Endothelial cell of hepatic sinusoid (primary cell): ENCODE measurements at regions not wholly inside any gene's neighbourhood (a gene's known extent, or its start where the extent isn't known, plus 50 kb on each side); places are given as distances from the start of the nearest gene placed in this dataset.

Experiments
- in situ Hi-C: cut with HindIII; loops from 2 replicates; pipeline ENCODE4 v1.10.0; 2017; ENCODE audit warnings: low sequenced_read_pairs

GRCh38 chr1:82565546-82565945 lies 764.8 kb downstream of the ADGRL2 start:
- in situ Hi-C loops: no loop called here

- in situ Hi-C loops: no loop called here
Measured at GRCh38 chr1:82565146-82565545, 764.4 kb downstream of the ADGRL2 start.

- in situ Hi-C loops: no loop called here
Measured at GRCh38 chr1:82564333-82564732, 763.6 kb downstream of the ADGRL2 start.

GRCh38 chr1:82562448-82562847 lies 761.7 kb downstream of the ADGRL2 start:
- in situ Hi-C loops: no loop called here

- in situ Hi-C loops: no loop called here
Measured at GRCh38 chr1:82560566-82560965, 759.8 kb downstream of the ADGRL2 start.

GRCh38 chr1:82555501-82555900 lies 754.8 kb downstream of the ADGRL2 start:
- in situ Hi-C loops: no loop called here

- in situ Hi-C loops: no loop called here
Measured at GRCh38 chr1:82549841-82550240, 749.1 kb downstream of the ADGRL2 start.

- in situ Hi-C loops: no loop called here
Measured at GRCh38 chr1:82542766-82543165, 742.0 kb downstream of the ADGRL2 start.

- in situ Hi-C loops: no loop called here
Measured at GRCh38 chr1:82542141-82542540, 741.4 kb downstream of the ADGRL2 start.

- in situ Hi-C loops: no loop called here
Measured at GRCh38 chr1:82540006-82540405, 739.3 kb downstream of the ADGRL2 start.

- in situ Hi-C loops: no loop called here
Measured at GRCh38 chr1:82538876-82539275, 738.1 kb downstream of the ADGRL2 start.

- in situ Hi-C loops: no loop called here
Measured at GRCh38 chr1:82534996-82535395, 734.3 kb downstream of the ADGRL2 start.

- in situ Hi-C loops: loop anchor here (10.0 kb wide), 1 partner anchor 1961 kb away; no protein-coding TSS in a partner anchor
Measured at GRCh38 chr1:82525378-82525777, 724.6 kb downstream of the ADGRL2 start.

- in situ Hi-C loops: loop anchor here (10.0 kb wide), 1 partner anchor 1956 kb away; no protein-coding TSS in a partner anchor
Measured at GRCh38 chr1:82520611-82521010, 719.9 kb downstream of the ADGRL2 start.

GRCh38 chr1:82517586-82517985 lies 716.9 kb downstream of the ADGRL2 start:
- in situ Hi-C loops: no loop called here

GRCh38 chr1:82515650-82516049 lies 714.9 kb downstream of the ADGRL2 start:
- in situ Hi-C loops: no loop called here

GRCh38 chr1:82511441-82511840 lies 710.7 kb downstream of the ADGRL2 start:
- in situ Hi-C loops: no loop called here

GRCh38 chr1:82510431-82510830 lies 709.7 kb downstream of the ADGRL2 start:
- in situ Hi-C loops: no loop called here

GRCh38 chr1:82507011-82507410 lies 706.3 kb downstream of the ADGRL2 start:
- in situ Hi-C loops: no loop called here

- in situ Hi-C loops: no loop called here
Measured at GRCh38 chr1:82503822-82504221, 703.1 kb downstream of the ADGRL2 start.

GRCh38 chr1:82499022-82499421 lies 698.3 kb downstream of the ADGRL2 start:
- in situ Hi-C loops: no loop called here

- in situ Hi-C loops: no loop called here
Measured at GRCh38 chr1:82494117-82494516, 693.4 kb downstream of the ADGRL2 start.

GRCh38 chr1:82492159-82492558 lies 691.4 kb downstream of the ADGRL2 start:
- in situ Hi-C loops: no loop called here
